Right lobe of liver (tissue), 6 donors: ENCODE measurements at regions not wholly inside any gene's neighbourhood (a gene's known extent, or its start where the extent isn't known, plus 50 kb on each side); places are given as distances from the start of the nearest gene placed in this dataset.

Experiments
- ATAC-seq, 4 donors: fragments of 200-7000 bp; cut with Tn5 transposase; one replicate each; pipeline ENCODE4 v1.9.1; 2020; ENCODE audit warnings: mild to moderate bottlenecking in 4 of 4, moderate library complexity in 4 of 4
- DNase-seq, 3 donors: peaks; one replicate each; pipeline ENCODE4 v3.0.0-alpha.2; 2020
- H3K27ac ChIP-seq, 3 donors: fragments of 200-600 bp; one replicate each; pipeline ENCODE4 v1.8.0; 2022
- H3K27me3 ChIP-seq, 2 donors: fragments of 200-600 bp; one replicate each; pipeline ENCODE4 v1.8.0; 2022
- H3K36me3 ChIP-seq, 4 donors: fragments of 200-600 bp; sonication (generic) in 1 of 4; one replicate each; pipeline versions ENCODE4 v1.5.1 to v1.8.0; 2017 to 2022; ENCODE audit warnings: control low read depth in 1 of 4
- H3K4me1 ChIP-seq, 4 donors: fragments of 200-600 bp; sonication (generic) in 1 of 4; one replicate each; pipeline versions ENCODE4 v1.5.1 to v1.8.0; 2017 to 2022; ENCODE audit warnings: control low read depth in 1 of 4
- H3K4me3 ChIP-seq, 3 donors: fragments of 200-600 bp; one replicate each; pipeline ENCODE4 v1.8.0; 2022
- H3K9me3 ChIP-seq, 4 donors: fragments of 200-600 bp; sonication (generic) in 1 of 4; one replicate each; pipeline versions ENCODE4 v1.5.1 to v1.8.0; 2017 to 2022; ENCODE audit warnings: control low read depth in 1 of 4
- CTCF ChIP-seq, 4 donors: fragments of 200-600 bp in 3 of 4; fragments of 450-650 bp in 1 of 4; IDR thresholded peaks; one replicate each; pipeline versions ENCODE4 v1.5.1 to v1.8.0; 2016 to 2022; ENCODE audit warnings: antibody characterized with exemption in 4 of 4, mild to moderate bottlenecking in 2 of 4
- POLR2A ChIP-seq: fragments of 450-650 bp; IDR thresholded peaks from one replicate; pipeline ENCODE4 v1.6.1; 2017; ENCODE audit warnings: antibody characterized with exemption, mild to moderate bottlenecking
- WGBS: methylation state at CpG from one replicate; pipeline ENCODE4 v1.1.6; 2018; ENCODE audit warnings: low coverage, low lambda C conversion rate; ENCODE audit not compliant: insufficient coverage; ENCODE audit errors: missing lambda C conversion rate; 5-methylcytosine and 5-hydroxymethylcytosine counted together
- intact Hi-C, 2 donors: fragments of 100-400 bp; cut with DNase I; formaldehyde crosslinking; loops; one replicate each; pipeline versions ENCODE4 v1.11.2 to v1.14.1; 2022
- donor health status: DM: no; HTN: yes; CAD: no.
- donor health status: DM: no; HTN: no; CAD: no.
- donor health status: DM: no; HTN: no; CAD: no.
- donor health status: DM: no; HTN: yes; CAD: no.
- donor health status: DM: no; HTN: yes; CAD: no.

GRCh38 chr6:144762469-144762868 is 477.3 kb downstream of the UTRN start:
- Histone ChIP-seq H3K4me1 (no peaks in the 10 kb centered on the region), H3K27ac (no peak overlapping the region), H3K36me3 (no peaks in the 10 kb centered on the region), H3K4me3 (no peak overlapping the region), H3K9me3 (no peaks in the 10 kb centered on the region), H3K27me3 (no peaks in the 10 kb centered on the region)
- DNase-seq (no peak), ATAC-seq (peak in 2 of 4 donors; percentile 64 to 84)
- intact Hi-C loops, result no loop called here
- WGBS, result 92% methylated on average over 3 of the region's 3 CpGs
- TF ChIP-seq POLR2A (no peak), CTCF (IDR thresholded peaks at IDR 0.05) (no peak)

- Histone ChIP-seq H3K4me1 (peaks cover 0 to 18% (median 4%) of the 10 kb centered on the region in 4 donors), H3K36me3 (no peaks in the 10 kb centered on the region), H3K4me3 (no peak overlapping the region), H3K27me3 (no peaks in the 10 kb centered on the region), H3K27ac (no peak overlapping the region), H3K9me3 (no peaks in the 10 kb centered on the region)
- DNase-seq, result no peak
- TF ChIP-seq CTCF (IDR thresholded peaks at IDR 0.05) (no peak), POLR2A (no peak)
- no peak for ATAC-seq
- intact Hi-C loops, result no loop called here
- WGBS, result 100% methylated on average over 1 of the region's 1 CpG
Measured at GRCh38 chr6:144767051-144767450, 481.9 kb downstream of the UTRN start.

GRCh38 chr6:144768551-144769075 is 483.5 kb downstream of the UTRN start:
- H3K27me3 ChIP-seq, result no peaks in the 10 kb centered on the region
- no peaks in the 10 kb centered on the region for H3K9me3 ChIP-seq
- H3K27ac ChIP-seq, result peak overlapping the region in 2 of 3 donors; percentile 35 to 44
- TF ChIP-seq POLR2A, result no peak
- TF ChIP-seq CTCF (IDR thresholded peaks at IDR 0.05), result no peak
- H3K4me1 ChIP-seq, result peaks cover 0 to 18% (median 4%) of the 10 kb centered on the region in 4 donors
- DNase-seq (no peak), ATAC-seq (no peak)
- no peak overlapping the region for H3K4me3 ChIP-seq
- intact Hi-C loops, result no loop called here
- no peaks in the 10 kb centered on the region for H3K36me3 ChIP-seq

GRCh38 chr6:144769142-144769541 is 484.0 kb downstream of the UTRN start:
- no peaks in the 10 kb centered on the region for H3K9me3 ChIP-seq
- ATAC-seq, result peak; percentile 82 to 90 (median 84)
- WGBS, result 43% methylated on average over 3 of the region's 3 CpGs
- H3K27ac ChIP-seq, result peak overlapping the region in 2 of 3 donors; percentile 35 to 44
- intact Hi-C loops, result no loop called here
- H3K27me3 ChIP-seq, result no peaks in the 10 kb centered on the region
- no peak overlapping the region for H3K4me3 ChIP-seq
- peaks cover 0 to 20% (median 4%) of the 10 kb centered on the region in 4 donors for H3K4me1 ChIP-seq
- TF ChIP-seq CTCF (IDR thresholded peaks at IDR 0.05), result no peak
- TF ChIP-seq POLR2A, result no peak
- no peak for DNase-seq
- H3K36me3 ChIP-seq, result no peaks in the 10 kb centered on the region
